GM21360 (cell line): ENCODE measurements at regions not wholly inside any gene's neighbourhood (a gene's known extent, or its start where the extent isn't known, plus 50 kb on each side); places are given as distances from the start of the nearest gene placed in this dataset.

Experiments
- ATAC-seq: cut with Tn5 transposase; IDR thresholded peaks from one replicate; pipeline ENCODE4 v1.9.1; 2021; ENCODE audit warnings: mild to moderate bottlenecking, moderate library complexity; ENCODE audit not compliant: unreplicated experiment

DNA sequence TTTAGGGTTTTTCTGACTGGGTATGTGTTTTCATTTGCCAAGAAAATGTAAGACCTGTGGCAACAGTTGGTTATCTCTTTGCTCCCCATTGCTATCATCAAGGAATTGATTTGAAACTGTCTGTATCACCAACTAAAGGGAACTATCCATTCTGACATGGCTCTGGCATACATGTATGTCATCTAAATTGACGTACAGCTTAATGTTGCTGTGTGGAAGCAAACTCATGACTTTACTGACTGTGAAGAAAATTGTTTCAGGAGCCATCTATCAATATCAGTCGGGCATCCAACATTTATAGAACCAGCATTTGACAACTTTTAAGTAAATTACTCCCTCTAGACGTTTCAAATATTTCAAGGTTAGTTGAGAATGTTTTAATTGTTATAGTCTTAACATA is 555.8 kb upstream of the EPHA7 start:
- ATAC-seq = no peak

GRCh38 chr6:93974332-93974731 is 555.0 kb upstream of the EPHA7 start:
- ATAC-seq = no peak

GRCh38 chr6:93972791-93973190 is 553.4 kb upstream of the EPHA7 start:
- ATAC-seq = no peak

DNA sequence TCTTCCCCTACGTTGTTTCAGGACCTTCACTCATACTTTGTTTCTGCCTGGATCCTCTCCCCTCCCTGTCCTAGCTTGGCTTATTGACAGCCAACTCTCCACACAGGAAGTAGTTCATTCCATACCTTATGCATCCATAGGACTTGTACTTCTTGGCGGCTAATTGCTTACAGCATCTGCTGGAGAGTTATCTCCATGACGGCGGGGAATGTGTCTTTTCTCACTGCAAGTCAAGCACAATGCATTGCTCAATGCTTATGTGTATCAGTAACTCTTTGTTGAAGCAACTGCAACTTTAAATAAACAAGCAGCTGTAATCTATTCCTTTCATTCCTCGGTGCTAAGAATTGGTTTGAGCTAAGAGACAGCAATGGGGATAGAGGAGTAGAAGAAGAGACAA is 551.3 kb upstream of the EPHA7 start:
- ATAC-seq = no peak

DNA sequence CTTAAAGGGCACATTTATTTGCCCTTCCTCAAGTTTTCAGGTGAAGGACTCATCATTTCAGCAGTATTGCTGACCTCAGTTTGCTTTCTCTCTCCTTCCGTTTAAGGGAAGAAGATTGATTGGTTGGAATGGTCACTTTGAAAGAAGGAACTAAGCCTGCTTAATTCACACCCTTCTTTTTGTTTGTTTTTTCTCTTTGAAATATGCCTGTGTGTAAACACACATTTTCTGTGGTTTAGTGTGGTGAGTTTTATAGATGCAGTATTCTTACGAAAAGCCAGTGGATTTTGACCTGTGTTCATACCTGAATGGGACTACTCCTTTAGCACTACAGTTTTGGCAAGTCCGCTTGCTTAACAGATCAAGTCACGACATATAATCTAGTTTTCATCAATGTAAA is 548.8 kb upstream of the EPHA7 start:
- no peak for ATAC-seq

GRCh38 chr6:93964926-93965325 is 545.6 kb upstream of the EPHA7 start:
- ATAC-seq = no peak

DNA sequence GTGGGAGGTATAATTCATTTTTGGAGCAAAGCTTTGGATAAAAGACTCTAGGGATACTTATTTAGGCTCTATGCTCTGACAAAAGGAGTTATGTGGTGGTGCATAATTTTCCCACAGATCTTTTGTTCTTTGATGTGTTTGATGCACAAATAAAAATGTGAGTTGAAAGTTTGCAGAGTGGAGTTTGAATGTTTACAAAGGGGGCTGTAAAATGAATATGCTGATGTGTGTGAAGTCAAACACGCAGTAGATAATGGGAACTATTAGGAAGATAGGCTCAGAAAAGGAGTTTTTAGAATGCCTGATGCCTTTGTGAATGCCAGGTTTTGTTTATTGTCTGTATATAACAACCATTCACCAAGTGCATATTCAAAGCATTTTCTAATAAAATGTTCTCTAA is 545.0 kb upstream of the EPHA7 start:
- ATAC-seq = no peak

DNA sequence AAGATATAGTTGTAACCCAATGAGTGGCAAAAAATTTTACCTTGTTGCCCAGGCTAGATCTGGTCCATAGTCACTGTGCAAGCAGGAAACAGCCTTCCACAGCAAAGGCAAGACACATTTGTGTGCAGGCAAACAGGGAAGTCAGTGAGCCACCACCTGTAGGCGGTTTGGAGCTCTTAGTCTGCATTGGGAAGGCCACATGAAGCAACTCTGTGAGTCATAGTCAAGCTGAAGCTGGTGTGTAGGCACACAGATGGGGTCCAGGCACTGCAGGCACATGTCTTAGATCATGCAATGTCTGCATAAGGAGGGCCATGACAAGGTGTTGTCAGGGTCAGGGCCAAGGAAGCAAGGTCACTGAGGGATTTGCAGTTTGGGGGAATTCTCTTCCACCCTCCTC is 543.2 kb upstream of the EPHA7 start:
- ATAC-seq = no peak

GRCh38 chr6:93954584-93954983 is 535.2 kb upstream of the EPHA7 start:
- no peak for ATAC-seq

DNA sequence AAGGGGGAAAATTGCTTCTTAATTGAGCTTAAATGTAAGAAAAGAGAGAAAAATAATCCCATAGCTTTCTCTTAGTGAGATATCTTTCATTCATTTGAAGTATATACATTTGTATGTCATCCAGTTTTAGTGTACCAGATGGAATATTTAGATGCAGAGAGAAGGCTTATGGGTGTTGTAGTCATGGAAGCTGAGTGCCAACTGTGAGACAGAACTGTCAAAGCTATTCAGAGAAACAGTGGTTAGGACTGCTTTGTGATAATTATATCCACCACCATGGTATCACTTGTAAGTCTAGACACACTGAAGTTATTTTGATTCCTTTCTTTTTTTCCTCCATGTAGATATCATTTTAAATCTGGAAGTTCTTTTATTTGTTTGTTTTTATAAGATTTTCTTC is 524.3 kb upstream of the EPHA7 start:
- ATAC-seq = no peak

DNA sequence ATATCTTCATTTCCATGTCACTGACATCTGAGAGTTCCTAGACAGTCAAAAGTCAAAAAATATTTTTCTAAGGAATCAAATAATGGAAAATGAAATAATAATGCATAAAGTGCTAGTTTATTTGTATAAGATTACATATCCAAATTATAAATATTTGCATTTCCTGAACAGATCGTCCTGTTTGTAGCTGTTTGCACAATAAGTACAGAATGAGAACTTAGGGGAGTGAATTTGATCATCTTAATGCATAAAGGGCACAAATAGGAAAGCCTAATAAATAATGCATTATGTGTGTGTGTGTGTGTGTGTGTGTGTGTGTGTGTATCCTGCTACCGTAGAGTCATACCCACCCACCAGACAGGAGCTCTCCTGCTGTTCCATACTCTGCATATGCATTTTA is 521.0 kb upstream of the EPHA7 start:
- no peak for ATAC-seq

- no peak for ATAC-seq
Measured at GRCh38 chr6:93932175-93932574, 512.8 kb upstream of the EPHA7 start.

DNA sequence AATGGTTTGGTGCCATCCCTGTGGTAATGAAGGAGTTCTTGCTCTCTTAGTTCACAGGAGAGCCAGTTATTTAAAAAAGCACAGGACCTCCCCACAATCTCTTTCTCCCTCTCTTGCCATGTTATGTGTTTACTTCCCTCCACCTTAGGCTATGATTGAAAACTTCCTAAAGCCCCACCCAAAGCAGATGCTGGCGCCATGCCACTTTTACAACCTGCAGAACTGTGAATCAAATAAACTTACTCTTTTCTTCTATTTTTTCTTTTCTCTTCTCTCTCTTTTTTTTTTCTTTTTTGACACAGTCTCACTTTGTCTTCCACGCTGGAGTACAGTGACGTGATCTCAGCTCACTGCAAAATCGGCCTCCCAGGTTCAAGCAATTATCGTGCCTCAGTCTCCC is 508.4 kb upstream of the EPHA7 start:
- ATAC-seq = no peak

DNA sequence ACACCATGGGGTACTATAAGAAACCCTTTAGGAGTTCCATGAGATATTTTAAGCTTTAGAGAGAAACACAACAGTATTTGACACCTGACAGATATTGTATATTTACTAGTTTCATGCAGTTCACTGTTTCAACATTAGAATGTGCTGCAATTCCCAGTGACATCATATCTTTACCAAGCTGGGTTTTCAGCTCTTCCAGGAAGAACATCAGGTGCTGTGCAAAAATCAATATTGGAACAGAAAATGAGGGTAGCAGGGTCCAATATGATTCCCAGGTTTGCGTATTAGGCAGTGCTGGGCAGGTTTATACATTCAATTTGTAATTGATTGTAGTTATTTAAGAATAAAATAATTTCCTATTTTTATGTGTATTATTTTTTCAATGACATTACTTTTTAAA is 500.0 kb upstream of the EPHA7 start:
- ATAC-seq = no peak

DNA sequence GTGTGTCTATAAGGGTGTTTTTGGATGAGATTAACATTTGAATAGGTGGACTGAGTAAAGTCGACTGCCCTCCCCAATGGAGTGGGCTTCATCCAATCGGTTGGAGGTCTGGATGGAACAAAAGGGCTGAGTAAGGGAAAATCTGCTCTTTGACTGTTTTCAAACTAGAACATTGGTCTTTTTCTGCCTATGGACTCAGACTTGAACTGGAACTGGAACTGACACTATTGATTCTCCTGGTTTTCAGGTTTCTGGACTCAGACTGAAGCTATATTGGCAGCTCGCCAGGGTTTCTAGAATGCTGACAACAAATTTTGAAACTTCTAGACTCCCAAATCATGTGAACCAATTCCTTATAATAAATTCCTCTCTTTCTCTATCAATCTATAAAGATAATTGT is 498.9 kb upstream of the EPHA7 start:
- ATAC-seq = no peak

DNA sequence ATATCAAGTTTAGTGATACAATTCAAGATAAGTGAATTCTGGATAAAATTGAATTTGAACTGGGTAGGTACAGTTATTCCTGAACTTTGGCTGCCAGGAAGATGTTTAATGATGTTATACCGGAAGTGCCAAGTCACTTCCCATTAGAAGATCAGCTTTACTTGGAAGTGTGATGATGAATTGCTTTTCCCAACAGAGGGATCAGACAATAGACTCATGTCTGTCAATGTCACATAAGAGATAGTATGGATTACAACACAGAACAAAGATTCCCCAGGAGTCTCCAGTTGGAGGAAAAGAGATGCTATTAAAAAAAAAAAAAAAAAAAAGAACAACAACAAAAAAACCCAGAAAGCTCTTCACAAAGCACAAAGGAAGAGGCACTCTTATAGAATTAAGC is 497.9 kb upstream of the EPHA7 start:
- ATAC-seq = no peak

- ATAC-seq = no peak
Measured at GRCh38 chr6:93916716-93917115, 497.4 kb upstream of the EPHA7 start.

- ATAC-seq = no peak
Measured at GRCh38 chr6:93915961-93916360, 496.6 kb upstream of the EPHA7 start.

GRCh38 chr6:93902517-93902916 is 483.2 kb upstream of the EPHA7 start:
- no peak for ATAC-seq

DNA sequence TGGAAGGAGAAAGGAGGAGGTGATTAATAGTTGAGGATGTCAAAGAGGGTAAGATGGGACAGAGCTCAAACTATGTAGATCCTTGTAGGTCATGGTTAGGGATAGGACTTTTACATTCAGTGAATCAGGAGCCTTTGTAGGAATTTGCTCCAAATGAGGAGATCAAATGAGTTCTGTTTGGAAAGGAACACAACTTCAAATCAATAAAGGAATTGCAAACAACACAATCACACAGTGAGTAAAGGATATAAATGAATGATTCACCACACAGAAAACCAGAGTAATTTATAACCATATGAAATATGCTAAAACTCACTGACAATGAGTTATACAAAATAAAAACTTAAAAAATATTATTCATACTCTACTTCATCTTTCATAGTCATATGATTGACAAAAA is 480.8 kb upstream of the EPHA7 start:
- ATAC-seq = no peak

DNA sequence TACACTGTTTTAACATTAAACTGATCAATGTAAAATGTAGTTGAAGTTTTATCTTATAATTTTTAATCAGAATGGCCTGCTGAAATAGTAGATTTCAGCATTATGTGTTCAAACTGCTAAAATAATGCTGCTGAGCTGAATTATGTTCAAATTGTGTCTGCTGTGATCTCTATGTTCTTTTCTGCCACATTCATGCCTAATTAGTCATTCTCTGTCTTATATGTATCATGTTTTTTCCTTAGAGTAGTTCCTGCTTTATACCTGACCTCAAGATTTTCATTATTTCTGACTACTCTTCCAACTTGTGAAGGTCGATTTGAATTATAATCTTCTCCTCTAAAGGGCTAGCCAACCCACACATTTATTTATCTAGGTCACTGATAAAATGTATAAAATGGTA is 476.7 kb upstream of the EPHA7 start:
- no peak for ATAC-seq

DNA sequence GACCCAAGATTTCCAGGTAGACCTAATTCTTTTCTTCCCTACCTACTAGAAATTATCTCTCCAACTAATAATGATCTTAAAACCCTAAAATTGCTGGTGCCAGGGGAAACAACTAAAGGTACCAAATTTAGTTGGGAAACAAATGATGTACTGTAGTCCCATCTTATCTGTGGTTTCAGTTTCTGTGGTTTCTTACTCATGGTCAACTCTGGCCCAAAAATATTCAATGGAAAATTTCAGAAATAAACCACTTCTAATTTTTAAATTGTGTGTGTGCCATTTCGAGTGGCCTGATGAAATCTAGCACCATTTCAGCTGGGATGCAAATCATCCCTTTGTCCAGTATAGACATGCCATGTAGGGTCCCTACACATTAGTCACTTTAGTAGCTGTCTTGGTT is 475.2 kb upstream of the EPHA7 start:
- no peak for ATAC-seq

GRCh38 chr6:93889713-93890112 is 470.4 kb upstream of the EPHA7 start:
- ATAC-seq = no peak

DNA sequence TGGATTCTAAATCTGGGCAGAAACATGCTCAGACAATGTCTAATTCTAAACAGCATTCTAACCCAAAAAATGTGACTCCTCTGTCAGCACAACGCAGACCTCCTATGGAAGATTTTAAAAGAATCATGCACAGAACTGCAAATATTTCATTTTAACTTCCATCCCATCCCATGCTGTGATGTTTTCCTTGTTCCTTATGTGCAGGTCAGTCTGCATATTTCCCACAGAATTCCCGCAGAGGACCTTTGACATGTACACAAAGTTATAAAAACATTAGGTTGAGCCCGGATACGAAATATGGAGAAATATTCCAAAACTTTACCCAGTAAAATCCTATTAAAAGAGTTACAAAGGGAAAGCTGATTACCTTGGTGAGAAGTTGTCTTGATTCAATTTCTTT is 467.1 kb upstream of the EPHA7 start:
- ATAC-seq = no peak
